Keratinocyte (primary cell): ENCODE measurements at regions not wholly inside any gene's neighbourhood (a gene's known extent, or its start where the extent isn't known, plus 50 kb on each side); places are given as distances from the start of the nearest gene placed in this dataset.

ENCODE experiments used
- DNase-seq: peaks from one replicate; pipeline ENCODE4 v3.0.0-alpha.2; 2011; ENCODE audit warnings: low read depth, missing footprints, low spot score
- FAIRE-seq: peaks from 2 replicates; lab custom pipeline; 2011; peaks lifted over from hg19 to GRCh38; lab: Jason Lieb, UNC
- H2AFZ ChIP-seq: 2 replicates; pipeline ENCODE4 v1.6.0; 2012; ENCODE audit warnings: low read length, control low read depth, inconsistent platforms; ENCODE audit not compliant: control insufficient read depth
- H3K27ac ChIP-seq: 2 replicates; pipeline ENCODE4 v1.5.1; 2011; ENCODE audit warnings: low read length; ENCODE audit not compliant: control insufficient read depth, insufficient read depth
- H3K27me3 ChIP-seq: 3 replicates; pipeline ENCODE4 v1.6.0; 2011; ENCODE audit warnings: low read length; ENCODE audit not compliant: control insufficient read depth, insufficient read depth; ENCODE audit errors: extremely low read depth
- H3K36me3 ChIP-seq, 2 experiments: 2 replicates in 1 of 2; 3 replicates in 1 of 2; pipeline ENCODE4 v1.5.1; 2011; ENCODE audit warnings: low read length in 2 of 2, mild to moderate bottlenecking in 1 of 2; ENCODE audit not compliant: control insufficient read depth in 2 of 2, insufficient read depth in 2 of 2; ENCODE audit errors: extremely low read depth in 1 of 2
- H3K4me1 ChIP-seq: 3 replicates; pipeline ENCODE4 v1.5.1; 2011; ENCODE audit warnings: low read length; ENCODE audit not compliant: control insufficient read depth, insufficient read depth; ENCODE audit errors: extremely low read depth
- H3K4me2 ChIP-seq: 3 replicates; pipeline ENCODE4 v1.6.0; 2011; ENCODE audit warnings: low read depth, low read length; ENCODE audit not compliant: control insufficient read depth, insufficient read depth; ENCODE audit errors: extremely low read depth
- H3K4me3 ChIP-seq, 3 experiments: fragments of 200-600 bp in 1 of 3; sonication (generic) in 1 of 3; 2 replicates in 2 of 3; 3 replicates in 1 of 3; pipeline ENCODE4 v1.5.1; 2011 to 2016; ENCODE audit warnings: low read length in 3 of 3, mild to moderate bottlenecking in 3 of 3, control low read depth in 2 of 3, inconsistent platforms in 1 of 3, low read depth in 1 of 3, mixed read lengths in 1 of 3, mixed run types in 1 of 3, moderate library complexity in 1 of 3; ENCODE audit not compliant: control insufficient read depth in 2 of 3, insufficient read depth in 2 of 3; ENCODE audit errors: extremely low read depth in 1 of 3
- H3K79me2 ChIP-seq: 2 replicates; pipeline ENCODE4 v1.6.0; 2012; ENCODE audit warnings: low read length; ENCODE audit not compliant: control insufficient read depth, insufficient read depth
- H3K9ac ChIP-seq: 3 replicates; pipeline ENCODE4 v1.6.0; 2011; ENCODE audit warnings: low read length; ENCODE audit not compliant: control insufficient read depth, insufficient read depth; ENCODE audit errors: extremely low read depth
- H3K9me1 ChIP-seq: 3 replicates; pipeline ENCODE4 v1.6.0; 2011; ENCODE audit warnings: low read length; ENCODE audit not compliant: control insufficient read depth, insufficient read depth; ENCODE audit errors: extremely low read depth
- H3K9me3 ChIP-seq: 2 replicates; pipeline ENCODE4 v1.5.1; 2012; ENCODE audit warnings: low read depth, low read length; ENCODE audit not compliant: control insufficient read depth
- H4K20me1 ChIP-seq: 3 replicates; pipeline ENCODE4 v1.6.0; 2011; ENCODE audit warnings: low read length; ENCODE audit not compliant: control insufficient read depth, insufficient read depth; ENCODE audit errors: extremely low read depth
- CTCF ChIP-seq, 3 experiments: IDR thresholded peaks in 1 of 3; conservative IDR thresholded peaks in 1 of 3; optimal IDR thresholded peaks in 1 of 3; 2 replicates in 2 of 3; 3 replicates in 1 of 3; pipeline versions ENCODE3 to v1.5.1; 2011; ENCODE audit warnings: low read length in 3 of 3, mild to moderate bottlenecking in 3 of 3, moderate library complexity in 2 of 3, control low read depth in 1 of 3, inconsistent platforms in 1 of 3; ENCODE audit not compliant: insufficient read depth in 2 of 3; ENCODE audit errors: extremely low read depth in 1 of 3
- EZH2 ChIP-seq: IDR thresholded peaks from one replicate; pipeline ENCODE4 v1.6.1; 2012; ENCODE audit warnings: inconsistent platforms, mild to moderate bottlenecking, low read length, moderate library complexity
- dilution Hi-C: fragments of 300-500 bp; cut with MboI; formaldehyde crosslinking; loops from one replicate; pipeline ENCODE4 v1.7.0; 2020; ENCODE audit warnings: low sequenced_read_pairs; ENCODE audit not compliant: extremely low pct_ligation_motif_present

- TF ChIP-seq EZH2 (no peak), CTCF (optimal IDR thresholded peaks at IDR 0.05 in 1 of 3, IDR thresholded peaks at IDR 0.05 in 1 of 3, conservative IDR thresholded peaks at IDR 0.05 in 1 of 3; ENCODE audit: extremely low read depth in 1 of 3, insufficient read depth in 2 of 3, low read length in 3 of 3) (no peak)
- Histone ChIP-seq H3K9ac (no peak overlapping the region), H3K4me3 (no peak overlapping the region), H3K36me3 (no peaks in the 10 kb centered on the region), H3K9me1 (no peaks in the 10 kb centered on the region), H4K20me1 (no peaks in the 10 kb centered on the region), H3K9me3 (no peaks in the 10 kb centered on the region), H3K4me1 (no peaks in the 10 kb centered on the region), H3K79me2 (no peaks in the 10 kb centered on the region), H3K27ac (no peak overlapping the region), H3K27me3 (no peaks in the 10 kb centered on the region), H3K4me2 (no peak overlapping the region), H2AFZ (no peak overlapping the region)
- dilution Hi-C loops, result no loop called here
- no peak for FAIRE-seq
- no peak for DNase-seq
Measured at GRCh38 chr2:8421658-8422449, 260.0 kb upstream of the ID2 start.

GRCh38 chr2:8422450-8422800 is 259.4 kb upstream of the ID2 start:
- H3K4me1 ChIP-seq, result no peaks in the 10 kb centered on the region
- DNase-seq (no peak), FAIRE-seq (no peak)
- no peak overlapping the region for H3K4me3 ChIP-seq
- H3K4me2 ChIP-seq, result no peak overlapping the region
- no peaks in the 10 kb centered on the region for H3K27me3 ChIP-seq
- no peak for TF ChIP-seq CTCF (optimal IDR thresholded peaks at IDR 0.05 in 1 of 3, IDR thresholded peaks at IDR 0.05 in 1 of 3, conservative IDR thresholded peaks at IDR 0.05 in 1 of 3; ENCODE audit: extremely low read depth in 1 of 3, insufficient read depth in 2 of 3, low read length in 3 of 3)
- H3K27ac ChIP-seq, result no peak overlapping the region
- H3K9me1 ChIP-seq, result no peaks in the 10 kb centered on the region
- no peaks in the 10 kb centered on the region for H4K20me1 ChIP-seq
- no peaks in the 10 kb centered on the region for H3K36me3 ChIP-seq
- H3K9ac ChIP-seq, result no peak overlapping the region
- H3K79me2 ChIP-seq, result no peaks in the 10 kb centered on the region
- H2AFZ ChIP-seq, result no peak overlapping the region
- dilution Hi-C loops, result no loop called here
- no peaks in the 10 kb centered on the region for H3K9me3 ChIP-seq
